Kidney epithelial cell (primary cell): ENCODE measurements at regions not wholly inside any gene's neighbourhood (a gene's known extent, or its start where the extent isn't known, plus 50 kb on each side); places are given as distances from the start of the nearest gene placed in this dataset.
A peak's percentile ranks its signal among the peaks of the same experiment; 100 is the strongest.

Experiments used
- DNase-seq: peaks from one replicate; pipeline ENCODE4 v3.0.0-alpha.2; 2010; ENCODE audit warnings: low read depth
- H3K27me3 ChIP-seq: 2 replicates; pipeline ENCODE4 v1.6.0; 2011; ENCODE audit warnings: low read length; ENCODE audit not compliant: control insufficient read depth, insufficient read depth
- H3K36me3 ChIP-seq: 2 replicates; pipeline ENCODE4 v1.5.1; 2011; ENCODE audit warnings: low read length; ENCODE audit not compliant: control insufficient read depth, insufficient read depth
- H3K4me3 ChIP-seq: 2 replicates; pipeline ENCODE4 v1.5.1; 2011; ENCODE audit warnings: low read depth, mild to moderate bottlenecking, control low read depth, low read length
- TF ChIP-seq, protein P1 (sequence below): IDR thresholded peaks from 2 replicates; pipeline ENCODE4 v1.5.1; 2011; ENCODE audit warnings: mild to moderate bottlenecking, moderate library complexity, low read length, control low read depth, inconsistent platforms; ENCODE audit not compliant: insufficient read depth, poor library complexity, severe bottlenecking

GRCh38 chr5:8185852-8186251, 316.9 kb downstream of the MTRR start:
- Histone ChIP-seq H3K36me3 (no peaks in the 10 kb centered on the region), H3K4me3 (no peak overlapping the region), H3K27me3 (no peaks in the 10 kb centered on the region)
- TF ChIP-seq, protein P1, sequence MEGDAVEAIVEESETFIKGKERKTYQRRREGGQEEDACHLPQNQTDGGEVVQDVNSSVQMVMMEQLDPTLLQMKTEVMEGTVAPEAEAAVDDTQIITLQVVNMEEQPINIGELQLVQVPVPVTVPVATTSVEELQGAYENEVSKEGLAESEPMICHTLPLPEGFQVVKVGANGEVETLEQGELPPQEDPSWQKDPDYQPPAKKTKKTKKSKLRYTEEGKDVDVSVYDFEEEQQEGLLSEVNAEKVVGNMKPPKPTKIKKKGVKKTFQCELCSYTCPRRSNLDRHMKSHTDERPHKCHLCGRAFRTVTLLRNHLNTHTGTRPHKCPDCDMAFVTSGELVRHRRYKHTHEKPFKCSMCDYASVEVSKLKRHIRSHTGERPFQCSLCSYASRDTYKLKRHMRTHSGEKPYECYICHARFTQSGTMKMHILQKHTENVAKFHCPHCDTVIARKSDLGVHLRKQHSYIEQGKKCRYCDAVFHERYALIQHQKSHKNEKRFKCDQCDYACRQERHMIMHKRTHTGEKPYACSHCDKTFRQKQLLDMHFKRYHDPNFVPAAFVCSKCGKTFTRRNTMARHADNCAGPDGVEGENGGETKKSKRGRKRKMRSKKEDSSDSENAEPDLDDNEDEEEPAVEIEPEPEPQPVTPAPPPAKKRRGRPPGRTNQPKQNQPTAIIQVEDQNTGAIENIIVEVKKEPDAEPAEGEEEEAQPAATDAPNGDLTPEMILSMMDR: no peak
- no peak for DNase-seq

GRCh38 chr5:8188874-8189565, 320.1 kb downstream of the MTRR start:
- TF ChIP-seq, protein P1: no peak
- DNase-seq: peak; percentile 43
- Histone ChIP-seq H3K27me3 (no peaks in the 10 kb centered on the region), H3K4me3 (no peak overlapping the region), H3K36me3 (no peaks in the 10 kb centered on the region)

DNA sequence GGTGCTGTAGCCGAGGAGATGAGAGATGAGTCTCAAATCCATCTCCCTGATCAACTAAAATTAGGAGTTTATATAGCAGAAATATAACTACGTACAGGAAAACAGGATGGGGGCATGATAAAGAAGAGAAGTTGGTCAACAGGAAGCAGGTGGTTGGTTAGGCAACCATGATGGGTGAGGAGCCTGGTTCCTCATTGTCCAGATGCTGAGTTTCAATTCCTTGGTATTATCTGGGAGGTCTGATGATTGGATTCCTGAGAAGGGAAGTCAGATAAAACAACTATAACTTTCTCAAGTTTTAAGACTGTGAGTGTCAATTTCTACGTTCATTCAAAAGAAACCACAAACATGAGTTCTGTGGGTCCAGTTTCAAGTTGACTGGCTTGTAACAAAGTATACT, 323.9 kb downstream of the MTRR start:
- Histone ChIP-seq H3K36me3 (no peaks in the 10 kb centered on the region), H3K4me3 (no peak overlapping the region), H3K27me3 (no peaks in the 10 kb centered on the region)
- TF ChIP-seq, protein P1: no peak
- no peak for DNase-seq

DNA sequence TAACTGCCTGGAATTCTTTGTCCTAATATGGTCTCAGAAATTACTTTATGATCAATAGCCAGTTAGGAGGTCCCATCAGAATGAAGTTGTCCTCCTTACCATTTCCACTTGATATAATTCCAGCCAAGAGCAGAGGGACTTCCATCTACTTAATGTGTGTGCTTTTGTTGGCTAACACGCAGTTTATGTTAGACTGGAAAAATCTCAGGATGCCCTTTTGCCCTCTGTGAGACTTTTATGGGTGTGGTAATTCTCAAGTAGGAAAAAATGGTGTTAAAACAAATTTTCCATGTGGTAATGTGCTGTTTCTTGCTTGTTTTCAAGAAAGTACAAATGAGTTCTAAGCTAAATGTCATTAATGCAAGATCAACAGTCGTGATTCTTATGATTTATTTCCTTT, 327.1 kb downstream of the MTRR start:
- DNase-seq: no peak
- Histone ChIP-seq H3K27me3 (no peaks in the 10 kb centered on the region), H3K4me3 (no peak overlapping the region), H3K36me3 (no peaks in the 10 kb centered on the region)
- TF ChIP-seq, protein P1: no peak

- Histone ChIP-seq H3K27me3 (no peaks in the 10 kb centered on the region), H3K36me3 (no peaks in the 10 kb centered on the region), H3K4me3 (no peak overlapping the region)
- TF ChIP-seq, protein P1: no peak
- DNase-seq: no peak
These were observed 339.4 kb downstream of the MTRR start for GRCh38 chr5:8208307-8208706.

DNA sequence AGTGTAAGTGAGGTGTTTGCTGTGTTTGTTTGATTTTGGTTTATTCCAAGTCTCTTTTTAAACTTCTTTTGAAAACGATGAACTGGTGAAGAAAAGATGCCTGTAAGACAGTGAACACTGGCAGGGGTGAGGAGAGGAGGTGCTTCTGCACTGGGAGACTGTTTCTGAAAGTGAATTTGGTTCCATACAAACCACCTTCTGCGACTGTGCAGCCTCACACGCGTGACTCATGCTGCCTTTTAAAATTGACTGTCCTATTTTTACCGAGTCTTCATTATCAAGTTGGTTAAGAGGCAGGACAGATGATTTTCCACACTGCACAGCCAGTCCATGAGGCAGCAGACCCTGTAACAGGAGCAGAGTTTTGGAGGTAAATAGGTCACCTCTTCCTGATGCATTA, 340.6 kb downstream of the MTRR start:
- TF ChIP-seq, protein P1: no peak
- H3K4me3 ChIP-seq: no peak overlapping the region
- no peaks in the 10 kb centered on the region for H3K36me3 ChIP-seq
- DNase-seq: no peak
- H3K27me3 ChIP-seq: no peaks in the 10 kb centered on the region
